ENCODE measurements at regions not wholly inside any gene's neighbourhood (a gene's known extent, or its start where the extent isn't known, plus 50 kb on each side); places are given as distances from the start of the nearest gene placed in this dataset.

- WGBS, 2 experiments (ENCODE audit: extremely low coverage in 2 of 2, insufficient read length in 1 of 2): no CpG with 5 or more reads among the region's 2 CpGs
- no peak overlapping the region for H3K23ac ChIP-seq (ENCODE audit: low read depth, low read length)
Measured at GRCh38 chr2:126059379-126059778, 596.6 kb upstream of the GYPC start.

More at GRCh38 chr2:126059379-126059778, 596.6 kb upstream of the GYPC start:
- Histone ChIP-seq H3K4me3 (ENCODE audit: insufficient read depth, low read depth, low read length) (no peak overlapping the region), H2AK5ac (ENCODE audit: low read depth, low read length) (no peak overlapping the region), H3K4me1 (ENCODE audit: control insufficient read depth, insufficient read depth, low read length) (no peaks in the 10 kb centered on the region), H3K27ac (ENCODE audit: insufficient read depth, low read length) (no peak overlapping the region), H3K4me2 (ENCODE audit: low read depth, low read length) (no peak overlapping the region), H3K56ac (ENCODE audit: extremely low read depth, insufficient read depth, low read length) (no peak overlapping the region), H4K5ac (ENCODE audit: low read depth, low read length) (no peak overlapping the region), H3K18ac (ENCODE audit: low read depth, low read length) (no peak overlapping the region), H2BK120ac (ENCODE audit: low read depth, low read length) (no peak overlapping the region), H3K36me3 (ENCODE audit: control insufficient read depth, insufficient read depth, low read length) (no peaks in the 10 kb centered on the region), H3K27me3 (ENCODE audit: control insufficient read depth, insufficient read depth, low read length) (no peaks in the 10 kb centered on the region), H3K79me1 (ENCODE audit: low read depth in 1 of 2, low read length in 2 of 2) (no peaks in the 10 kb centered on the region), H3K14ac (replicated peaks; ENCODE audit: low read depth, low read length) (no peak overlapping the region), H3K9me1 (ENCODE audit: insufficient read depth, low read length) (no peaks in the 10 kb centered on the region), H3K4ac (ENCODE audit: low read depth, low read length) (no peak overlapping the region), H4K91ac (ENCODE audit: insufficient read depth, low read depth, low read length) (no peak overlapping the region), H4K20me1 (ENCODE audit: insufficient read depth, low read length) (no peaks in the 10 kb centered on the region), H4K8ac (ENCODE audit: low read depth in 2 of 2, low read length in 2 of 2) (no peak overlapping the region), H2AK9ac (replicated peaks; ENCODE audit: low read depth, low read length, poor library complexity) (no peak overlapping the region), H3K9me3 (ENCODE audit: control insufficient read depth, insufficient read depth, low read length) (peaks cover 18% of the 10 kb centered on the region), H2BK20ac (ENCODE audit: low read depth, low read length) (no peak overlapping the region), H2BK5ac (ENCODE audit: low read depth, low read length, poor library complexity, severe bottlenecking) (no peak overlapping the region), H2BK15ac (ENCODE audit: low read depth, low read length) (no peak overlapping the region), H2AFZ (replicated peaks; ENCODE audit: low read length, poor library complexity) (no peak overlapping the region), H3K9ac (ENCODE audit: low read depth, low read length) (no peak overlapping the region)
- in situ Hi-C loops (cut with MboI; ENCODE audit: low sequenced_read_pairs): no loop called here
- TF ChIP-seq MAZ (IDR thresholded peaks at IDR 0.05; ENCODE audit: borderline replicate concordance, low read depth, low read length) (no peak), SMC3 (IDR thresholded peaks at IDR 0.05; ENCODE audit: low read depth, low read length) (no peak), BHLHE40 (IDR thresholded peaks at IDR 0.05; ENCODE audit: low read depth, low read length) (no peak), RCOR1 (IDR thresholded peaks at IDR 0.05; ENCODE audit: insufficient replicate concordance, low read length) (no peak)
- ChIA-PET POLR2A (ENCODE audit: unreplicated experiment) (no interaction called here), CTCF (no interaction called here)
- BruUV-seq (replicated peaks): no TSS peak
- intact Hi-C loops (cut with micrococcal nuclease): no loop called here
- dilution Hi-C loops (cut with HindIII; ENCODE audit: low sequenced_read_pairs, unreplicated experiment): no loop called here
- DNase-seq: no peak
- ATAC-seq (ENCODE audit: low read depth): no peak

All from IMR-90 (cell line).